Gastroesophageal sphincter (tissue), 4 donors: ENCODE measurements at regions not wholly inside any gene's neighbourhood (a gene's known extent, or its start where the extent isn't known, plus 50 kb on each side); places are given as distances from the start of the nearest gene placed in this dataset.
A peak's percentile ranks its signal among the peaks of the same experiment; 100 is the strongest.

Experiments used
- ATAC-seq: fragments of 150-250 bp; one replicate; pipeline ENCODE4 v1.9.1; 2016; ENCODE audit warnings: mild to moderate bottlenecking, moderate library complexity
- H3K27ac ChIP-seq, 4 donors: fragments of 200-600 bp; sonication (generic) in 3 of 4; 1 replicate in 3 of 4; 2 replicates in 1 of 4; pipeline ENCODE4 v1.5.1; 2016 to 2019
- H3K27me3 ChIP-seq: fragments of 200-600 bp; sonication (generic); one replicate; pipeline ENCODE4 v1.5.1; 2019
- H3K36me3 ChIP-seq, 2 donors: fragments of 200-600 bp; sonication (generic); one replicate each; pipeline ENCODE4 v1.5.1; 2019; ENCODE audit warnings: control low read depth in 1 of 2
- H3K4me1 ChIP-seq, 3 donors: fragments of 200-600 bp; sonication (generic); 1 replicate in 2 of 3; 2 replicates in 1 of 3; pipeline ENCODE4 v1.5.1; 2016 to 2019; ENCODE audit warnings: control low read depth in 2 of 3
- H3K4me3 ChIP-seq, 2 donors: fragments of 200-600 bp; sonication (generic); one replicate each; pipeline ENCODE4 v1.5.1; 2019; ENCODE audit warnings: mild to moderate bottlenecking in 1 of 2, moderate library complexity in 1 of 2
- H3K9me3 ChIP-seq, 3 donors: fragments of 200-600 bp; sonication (generic); one replicate each; pipeline ENCODE4 v1.5.1; 2017 to 2019; ENCODE audit warnings: control low read depth in 2 of 3
- EP300 ChIP-seq: sonication (generic); formaldehyde crosslinking; IDR thresholded peaks from one replicate; pipeline ENCODE4 v1.6.1; 2017; ENCODE audit warnings: antibody characterized with exemption, mild to moderate bottlenecking
- POLR2A ChIP-seq, 2 donors: fragments of 450-650 bp; IDR thresholded peaks; one replicate each; pipeline ENCODE4 v1.6.1; 2017; ENCODE audit warnings: antibody characterized with exemption in 2 of 2, mild to moderate bottlenecking in 2 of 2, moderate library complexity in 1 of 2
- POLR2AphosphoS5 ChIP-seq: sonication (generic); formaldehyde crosslinking; IDR thresholded peaks from one replicate; pipeline ENCODE4 v1.6.1; 2017; ENCODE audit warnings: antibody characterized with exemption
- WGBS, 2 donors: methylation state at CpG; one replicate each; pipeline ENCODE4 v1.1.5; 2018; ENCODE audit warnings: low coverage in 1 of 2; 5-methylcytosine and 5-hydroxymethylcytosine counted together
- TF ChIP-seq, protein P1 (sequence below), 4 experiments: fragments of 200-600 bp in 2 of 4; fragments of 450-650 bp in 2 of 4; sonication (generic) in 1 of 4; IDR thresholded peaks; one replicate each; pipeline ENCODE4 v1.5.1; 2017 to 2019; ENCODE audit warnings: antibody characterized with exemption in 4 of 4, mild to moderate bottlenecking in 2 of 4, moderate library complexity in 2 of 4

- Histone ChIP-seq H3K36me3 (no peaks in the 10 kb centered on the region), H3K4me1 (peaks cover 12 to 99% (median 39%) of the 10 kb centered on the region in 3 donors), H3K4me3 (no peak overlapping the region), H3K27ac (peak overlapping the region; percentile 70 to 85 (median 81)), H3K9me3 (no peaks in the 10 kb centered on the region), H3K27me3 (no peaks in the 10 kb centered on the region)
- 67 to 73% methylated on average over 4 to 7 of the region's 8 CpGs for WGBS, 2 donors
- ATAC-seq: no peak
- TF ChIP-seq, protein P1, sequence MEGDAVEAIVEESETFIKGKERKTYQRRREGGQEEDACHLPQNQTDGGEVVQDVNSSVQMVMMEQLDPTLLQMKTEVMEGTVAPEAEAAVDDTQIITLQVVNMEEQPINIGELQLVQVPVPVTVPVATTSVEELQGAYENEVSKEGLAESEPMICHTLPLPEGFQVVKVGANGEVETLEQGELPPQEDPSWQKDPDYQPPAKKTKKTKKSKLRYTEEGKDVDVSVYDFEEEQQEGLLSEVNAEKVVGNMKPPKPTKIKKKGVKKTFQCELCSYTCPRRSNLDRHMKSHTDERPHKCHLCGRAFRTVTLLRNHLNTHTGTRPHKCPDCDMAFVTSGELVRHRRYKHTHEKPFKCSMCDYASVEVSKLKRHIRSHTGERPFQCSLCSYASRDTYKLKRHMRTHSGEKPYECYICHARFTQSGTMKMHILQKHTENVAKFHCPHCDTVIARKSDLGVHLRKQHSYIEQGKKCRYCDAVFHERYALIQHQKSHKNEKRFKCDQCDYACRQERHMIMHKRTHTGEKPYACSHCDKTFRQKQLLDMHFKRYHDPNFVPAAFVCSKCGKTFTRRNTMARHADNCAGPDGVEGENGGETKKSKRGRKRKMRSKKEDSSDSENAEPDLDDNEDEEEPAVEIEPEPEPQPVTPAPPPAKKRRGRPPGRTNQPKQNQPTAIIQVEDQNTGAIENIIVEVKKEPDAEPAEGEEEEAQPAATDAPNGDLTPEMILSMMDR (IDR thresholded peaks at IDR 0.05): no peak
- no peak for TF ChIP-seq EP300
- TF ChIP-seq POLR2A (IDR thresholded peaks at IDR 0.05): no peak
- TF ChIP-seq POLR2AphosphoS5: no peak
Measured at GRCh38 chr13:99063178-99063577, 85.3 kb upstream of the DOCK9 start.

- WGBS, 2 donors: 62 to 94% methylated on average over 1 of the region's 1 CpG
- H3K9me3 ChIP-seq: no peaks in the 10 kb centered on the region
- no peak for ATAC-seq
- H3K4me3 ChIP-seq: no peak overlapping the region
- TF ChIP-seq EP300: no peak
- no peak for TF ChIP-seq POLR2A (IDR thresholded peaks at IDR 0.05)
- TF ChIP-seq POLR2AphosphoS5: no peak
- H3K27ac ChIP-seq: peak overlapping the region; percentile 67 to 81 (median 76)
- peaks cover 12 to 99% (median 32%) of the 10 kb centered on the region in 3 donors for H3K4me1 ChIP-seq
- no peaks in the 10 kb centered on the region for H3K27me3 ChIP-seq
- H3K36me3 ChIP-seq: no peaks in the 10 kb centered on the region
Measured at GRCh38 chr13:99063952-99064351, 86.1 kb upstream of the DOCK9 start.

- H3K36me3 ChIP-seq: no peaks in the 10 kb centered on the region
- H3K4me1 ChIP-seq: peaks cover 12 to 99% (median 30%) of the 10 kb centered on the region in 3 donors
- TF ChIP-seq EP300 (no peak), POLR2AphosphoS5 (no peak), POLR2A (IDR thresholded peaks at IDR 0.05) (no peak)
- TF ChIP-seq, protein P1 (IDR thresholded peaks at IDR 0.05): no peak
- peak overlapping the region; percentile 29 to 81 (median 74) for H3K27ac ChIP-seq
- WGBS, 2 donors: 62 to 85% methylated on average over 3 to 5 of the region's 5 CpGs
- no peaks in the 10 kb centered on the region for H3K9me3 ChIP-seq
- H3K4me3 ChIP-seq: no peak overlapping the region
- no peak for ATAC-seq
- H3K27me3 ChIP-seq: no peaks in the 10 kb centered on the region
Measured at GRCh38 chr13:99064624-99065234, 86.9 kb upstream of the DOCK9 start.

DNA sequence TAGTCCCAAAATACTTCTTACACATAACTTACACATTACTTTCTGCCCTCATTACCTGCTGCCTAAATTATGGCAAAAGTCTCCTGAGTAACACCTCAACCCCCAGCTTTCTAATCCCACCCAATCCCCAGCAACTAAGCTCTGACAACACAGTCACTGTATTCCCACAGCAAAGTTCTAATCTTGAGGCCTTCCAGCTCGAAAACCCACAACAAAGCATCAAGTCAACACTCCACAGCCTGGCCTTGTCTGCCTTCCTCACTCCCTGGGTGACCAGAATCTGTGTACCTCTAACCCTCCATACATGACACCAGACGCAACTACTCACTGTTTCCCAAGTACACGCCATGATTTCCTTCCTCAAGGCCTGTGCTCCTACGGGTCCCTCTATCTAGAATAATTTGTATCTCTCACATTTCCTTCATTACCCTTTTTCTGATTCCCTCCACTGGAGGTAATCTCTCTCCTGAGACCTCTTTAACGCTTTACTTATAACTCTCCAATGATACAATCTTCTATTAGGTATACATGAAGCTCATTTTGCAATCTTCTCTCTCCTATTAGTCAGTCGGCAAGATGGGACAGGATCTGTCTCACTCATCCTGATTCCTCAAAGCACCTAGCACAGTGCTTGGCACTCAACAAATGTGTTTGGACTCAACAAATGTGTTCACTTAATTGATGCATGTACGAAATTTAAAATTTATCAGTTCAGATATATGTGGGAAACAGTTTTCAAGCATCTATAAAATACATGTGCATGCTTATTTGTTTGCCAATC, 87.6 kb upstream of the DOCK9 start:
- Histone ChIP-seq H3K27me3 (no peaks in the 10 kb centered on the region), H3K9me3 (no peaks in the 10 kb centered on the region), H3K4me1 (peaks cover 12 to 100% (median 32%) of the 10 kb centered on the region in 3 donors), H3K4me3 (no peak overlapping the region), H3K36me3 (no peaks in the 10 kb centered on the region), H3K27ac (peak overlapping the region in 3 of 4 donors; percentile 47 to 81 (median 81))
- 82 to 91% methylated on average over 7 of the region's 7 CpGs for WGBS, 2 donors
- ATAC-seq: no peak
- no peak for TF ChIP-seq EP300
- TF ChIP-seq, protein P1 (IDR thresholded peaks at IDR 0.05): no peak
- TF ChIP-seq POLR2A (IDR thresholded peaks at IDR 0.05): no peak
- no peak for TF ChIP-seq POLR2AphosphoS5

DNA sequence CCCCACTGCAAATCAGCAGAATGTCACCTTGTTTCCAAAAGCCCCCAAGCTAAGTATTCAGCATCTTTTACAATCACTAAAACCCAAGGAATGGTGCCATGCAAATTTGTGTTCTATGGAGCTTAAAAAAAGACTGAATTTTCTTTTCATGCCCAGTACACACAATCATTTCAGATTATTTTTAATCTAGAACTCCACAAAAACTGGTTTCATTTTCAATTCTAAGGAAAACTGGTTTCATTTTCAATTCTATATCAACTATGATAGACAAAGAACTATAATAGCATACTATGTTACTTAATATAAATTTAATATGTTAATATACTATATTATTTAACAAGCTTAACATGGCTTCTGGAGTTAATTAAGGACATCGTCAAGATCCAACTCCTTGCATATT, 88.4 kb upstream of the DOCK9 start:
- no peaks in the 10 kb centered on the region for H3K27me3 ChIP-seq
- TF ChIP-seq, protein P1 (IDR thresholded peaks at IDR 0.05): no peak
- TF ChIP-seq POLR2A (IDR thresholded peaks at IDR 0.05) (no peak), POLR2AphosphoS5 (no peak), EP300 (no peak)
- no peak for ATAC-seq
- H3K4me3 ChIP-seq: no peak overlapping the region
- H3K27ac ChIP-seq: peak overlapping the region in 1 of 4 donors; percentile 81
- H3K36me3 ChIP-seq: no peaks in the 10 kb centered on the region
- H3K4me1 ChIP-seq: peaks cover 9 to 99% (median 25%) of the 10 kb centered on the region in 3 donors
- no peaks in the 10 kb centered on the region for H3K9me3 ChIP-seq
- WGBS, 2 donors: 92 to 100% methylated on average over 1 of the region's 1 CpG
